H1 (cell line): ENCODE measurements at regions not wholly inside any gene's neighbourhood (a gene's known extent, or its start where the extent isn't known, plus 50 kb on each side); places are given as distances from the start of the nearest gene placed in this dataset.

Source experiments
- BACH1 ChIP-seq: IDR thresholded peaks from 2 replicates; pipeline ENCODE4 v1.6.1; 2012; ENCODE audit warnings: low read length, improper control_type of control experiment
- HDAC6 ChIP-seq: IDR thresholded peaks from one replicate; pipeline ENCODE4 v1.7.1; 2012; ENCODE audit warnings: low read depth, mild to moderate bottlenecking, inconsistent platforms, low read length, moderate library complexity
- RAD21 ChIP-seq, 2 experiments: IDR thresholded peaks in 1 of 2; conservative IDR thresholded peaks in 1 of 2; 2 replicates each; pipeline ENCODE4 v1.6.1; 2011; ENCODE audit warnings: low read depth in 2 of 2, low read length in 2 of 2, improper control_type of control experiment in 1 of 2, inconsistent platforms in 1 of 2, mild to moderate bottlenecking in 1 of 2, moderate library complexity in 1 of 2

- TF ChIP-seq RAD21 (IDR thresholded peaks at IDR 0.05 in 1 of 2, conservative IDR thresholded peaks at IDR 0.05 in 1 of 2; ENCODE audit: low read depth in 2 of 2, low read length in 2 of 2): no peak
- TF ChIP-seq HDAC6: no peak
- TF ChIP-seq BACH1: no peak
Observed at GRCh38 chr1:192081359-192081758, 76.9 kb upstream of the RGS18 start (continued).
